ENCODE measurements at regions not wholly inside any gene's neighbourhood (a gene's known extent, or its start where the extent isn't known, plus 50 kb on each side); places are given as distances from the start of the nearest gene placed in this dataset.
"Not testable (repeated sequence)": the region's sequence is repeated elsewhere in the genome, so short reads cannot be mapped to it uniquely, and the experiment has no call there.

GRCh38 chr2:236632295-236633218 lies 62.9 kb downstream of the ACKR3 start:
- in situ Hi-C loops (cut with HindIII; ENCODE audit: low sequenced_read_pairs), result no loop called here
- no peak for DNase-seq (ENCODE audit: low spot score)

- in situ Hi-C loops (cut with HindIII; ENCODE audit: low sequenced_read_pairs), result no loop called here
- no peak for DNase-seq (ENCODE audit: low spot score)
These were observed 63.6 kb downstream of the ACKR3 start for GRCh38 chr2:236633219-236633570.

DNA sequence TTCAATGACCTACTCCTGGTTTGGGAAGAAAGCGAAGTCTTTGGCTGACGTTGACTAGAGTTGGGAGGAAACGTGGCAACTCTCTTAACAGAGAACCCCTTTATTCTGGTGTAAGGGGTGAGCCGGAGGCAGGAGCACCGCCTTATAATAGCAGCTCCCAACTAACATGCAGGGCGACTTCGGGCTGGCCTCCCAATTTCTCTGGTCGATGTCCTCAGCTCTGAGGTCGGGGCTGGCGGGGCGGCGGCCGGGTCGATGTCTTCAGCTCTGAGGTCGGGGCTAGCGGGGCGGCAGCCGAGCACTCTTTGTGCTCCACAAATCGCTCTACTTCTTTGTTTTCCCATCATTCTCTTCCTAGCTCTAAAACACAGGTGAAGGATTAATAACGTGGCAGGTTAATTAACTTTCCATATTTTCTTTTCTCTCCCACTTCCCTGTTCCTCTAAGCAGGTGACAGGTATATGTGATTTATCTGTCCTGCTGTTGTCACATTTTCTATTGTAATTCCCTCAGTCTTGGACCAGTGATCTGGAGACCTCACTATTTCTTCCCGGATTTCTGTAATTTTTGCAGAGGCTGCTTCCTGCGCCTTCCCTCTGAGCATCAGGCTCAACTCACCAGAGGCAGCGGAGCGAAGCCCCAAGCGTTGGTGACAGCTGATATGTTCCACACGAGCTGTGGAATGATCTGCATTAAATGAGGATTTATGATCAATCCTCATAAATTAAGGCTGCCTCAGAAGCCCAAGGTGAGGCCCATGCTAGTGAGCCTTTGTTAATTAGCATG lies 64.3 kb downstream of the ACKR3 start:
- in situ Hi-C loops (cut with HindIII; ENCODE audit: low sequenced_read_pairs), result no loop called here
- no peak for DNase-seq (ENCODE audit: low spot score)

- in situ Hi-C loops (cut with HindIII; ENCODE audit: low sequenced_read_pairs), result no loop called here
- no peak for DNase-seq (ENCODE audit: low spot score)
These were observed 66.6 kb downstream of the ACKR3 start for GRCh38 chr2:236636261-236636660.

DNA sequence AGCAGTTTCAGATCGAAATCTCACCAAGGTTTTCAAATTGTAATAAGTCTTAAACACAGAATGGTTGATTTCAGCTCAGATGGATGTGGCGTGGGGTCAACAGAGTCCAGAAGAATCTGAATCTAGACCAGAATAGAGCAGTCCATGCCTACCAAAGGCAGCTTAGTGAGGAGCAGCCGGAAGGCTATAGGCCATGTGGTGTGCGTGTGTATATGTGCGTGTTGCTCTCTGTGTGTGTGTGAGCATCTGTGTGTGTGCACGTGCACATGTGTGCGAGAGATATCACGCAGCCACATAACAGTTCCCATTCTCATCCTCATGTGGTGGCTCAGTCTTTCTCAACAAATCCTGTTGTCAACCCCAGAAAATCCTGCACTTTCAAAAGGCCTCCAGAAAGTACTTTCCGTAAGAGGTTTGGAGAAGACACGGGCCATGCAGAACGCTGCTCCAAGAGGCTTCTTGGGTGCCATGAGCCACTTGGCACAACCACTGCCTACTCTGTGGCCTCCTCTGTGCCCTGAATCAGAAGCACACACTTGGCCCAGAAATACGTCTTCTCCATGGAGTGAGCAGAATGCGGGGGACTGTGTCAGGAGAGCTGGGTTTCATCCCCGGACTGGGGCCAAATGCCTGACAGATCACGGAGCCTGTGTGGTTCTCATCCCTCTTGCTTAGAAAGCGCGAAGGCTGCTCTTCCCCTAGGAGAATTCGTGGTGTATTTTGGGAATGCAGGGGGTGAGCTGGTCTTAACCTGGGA lies 67.3 kb downstream of the ACKR3 start:
- in situ Hi-C loops (cut with HindIII; ENCODE audit: low sequenced_read_pairs), result no loop called here

GRCh38 chr2:236637686-236638569 lies 68.3 kb downstream of the ACKR3 start:
- in situ Hi-C loops (cut with HindIII; ENCODE audit: low sequenced_read_pairs), result no loop called here
- DNase-seq (ENCODE audit: low spot score), result no peak

More for the DNA sequence above, 67.3 kb downstream of the ACKR3 start:
- no peak for DNase-seq (ENCODE audit: low spot score)

- in situ Hi-C loops (cut with HindIII; ENCODE audit: low sequenced_read_pairs), result no loop called here
These were observed 69.1 kb downstream of the ACKR3 start for GRCh38 chr2:236638707-236639106.

DNA sequence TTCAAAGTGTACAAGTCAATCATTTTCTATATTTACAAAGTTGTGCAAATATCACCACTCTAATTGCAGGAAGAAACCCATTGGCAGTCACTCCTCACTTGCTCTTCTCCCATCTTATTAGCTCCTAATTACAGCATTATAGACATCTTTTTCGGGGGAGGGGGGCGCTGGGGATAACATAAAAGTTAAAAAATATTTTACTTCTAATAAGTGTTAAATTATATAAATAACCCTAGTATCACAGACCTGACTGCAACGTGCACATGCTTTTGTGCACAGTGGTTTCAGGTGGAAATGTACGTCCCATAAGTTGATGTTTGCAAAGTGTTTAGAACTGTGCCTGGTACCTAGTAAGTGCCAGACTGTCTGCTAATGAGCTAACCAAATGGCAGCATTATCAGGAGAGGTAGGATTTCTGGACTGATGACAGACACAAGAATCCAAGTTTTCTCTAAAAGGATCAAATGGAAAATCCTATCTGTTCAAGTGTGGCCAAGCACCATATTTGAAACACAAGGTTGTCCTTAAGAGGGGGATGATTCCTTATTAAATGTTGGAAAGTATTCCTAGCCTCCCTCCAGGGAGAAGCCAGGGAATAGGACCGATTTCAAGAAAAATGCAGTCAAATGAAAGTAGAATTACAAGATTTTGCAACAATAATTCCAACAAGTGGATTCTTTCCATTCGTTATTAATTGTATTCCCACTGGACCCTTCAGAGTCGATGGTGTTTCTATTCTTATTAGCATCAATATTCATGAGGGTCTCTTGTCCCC lies 70.0 kb downstream of the ACKR3 start:
- no peak for DNase-seq (ENCODE audit: low spot score)
- in situ Hi-C loops (cut with HindIII; ENCODE audit: low sequenced_read_pairs), result no loop called here

More at GRCh38 chr2:236638707-236639106, 69.1 kb downstream of the ACKR3 start:
- no peak for DNase-seq (ENCODE audit: low spot score)

GRCh38 chr2:236641051-236641726 lies 71.6 kb downstream of the ACKR3 start:
- no peak for DNase-seq (ENCODE audit: low spot score)
- in situ Hi-C loops (cut with HindIII; ENCODE audit: low sequenced_read_pairs), result no loop called here

DNA sequence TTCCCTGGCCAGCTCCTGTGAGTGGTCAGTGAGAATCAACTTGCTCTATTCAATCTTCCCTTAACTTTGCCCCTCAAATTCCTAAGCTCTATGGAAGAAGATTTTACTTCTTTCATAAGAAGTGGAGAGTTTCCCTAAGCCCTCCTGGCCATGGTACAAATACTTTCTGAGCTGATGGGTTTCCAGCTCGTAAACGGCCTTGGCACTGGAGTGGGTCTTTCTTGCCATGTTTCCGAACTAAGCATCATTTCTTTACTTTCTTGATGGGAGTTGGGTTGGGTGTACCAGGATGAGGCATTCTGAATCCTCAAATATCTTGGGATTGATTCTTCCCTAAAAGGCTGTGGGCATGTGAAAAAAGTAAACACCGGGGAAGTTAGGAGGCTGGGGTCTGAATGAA lies 72.5 kb downstream of the ACKR3 start:
- in situ Hi-C loops (cut with HindIII; ENCODE audit: low sequenced_read_pairs), result no loop called here
- no peak for DNase-seq (ENCODE audit: low spot score)

DNA sequence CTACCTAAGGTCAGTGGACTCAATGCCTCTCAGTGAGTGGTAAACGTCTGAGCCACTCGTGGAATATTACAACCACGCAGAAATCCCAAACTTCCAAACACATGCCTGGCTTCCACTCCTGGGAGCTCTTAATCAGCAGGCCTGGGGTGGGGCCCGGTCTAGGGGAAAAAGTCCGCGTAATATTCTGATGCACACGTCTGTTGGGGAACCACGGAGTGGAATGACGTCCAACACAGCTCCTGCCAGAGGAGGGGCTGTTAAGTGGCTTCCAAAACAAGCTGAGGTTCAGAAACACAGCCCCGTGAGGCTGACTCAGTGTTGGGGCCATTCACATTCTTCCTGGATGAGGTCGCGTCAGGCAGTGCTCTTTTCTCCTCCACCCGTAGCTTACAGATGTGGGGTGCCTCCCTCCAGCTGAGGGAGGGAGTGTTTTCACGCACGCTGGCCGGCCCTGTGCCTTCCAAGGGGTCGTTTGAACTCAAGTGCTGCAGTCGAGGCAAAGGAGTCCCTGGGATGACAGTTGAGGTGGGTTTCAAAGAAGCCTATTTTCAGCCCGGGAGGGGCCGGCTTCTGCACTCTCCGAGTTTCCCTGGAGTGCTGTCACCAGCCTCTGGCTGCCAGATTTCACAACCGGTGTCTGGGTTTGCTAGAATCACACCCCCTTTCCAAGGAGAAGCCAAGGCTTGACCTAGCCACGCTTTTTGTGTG lies 73.1 kb downstream of the ACKR3 start:
- no peak for DNase-seq (ENCODE audit: low spot score)
- in situ Hi-C loops (cut with HindIII; ENCODE audit: low sequenced_read_pairs), result no loop called here

DNA sequence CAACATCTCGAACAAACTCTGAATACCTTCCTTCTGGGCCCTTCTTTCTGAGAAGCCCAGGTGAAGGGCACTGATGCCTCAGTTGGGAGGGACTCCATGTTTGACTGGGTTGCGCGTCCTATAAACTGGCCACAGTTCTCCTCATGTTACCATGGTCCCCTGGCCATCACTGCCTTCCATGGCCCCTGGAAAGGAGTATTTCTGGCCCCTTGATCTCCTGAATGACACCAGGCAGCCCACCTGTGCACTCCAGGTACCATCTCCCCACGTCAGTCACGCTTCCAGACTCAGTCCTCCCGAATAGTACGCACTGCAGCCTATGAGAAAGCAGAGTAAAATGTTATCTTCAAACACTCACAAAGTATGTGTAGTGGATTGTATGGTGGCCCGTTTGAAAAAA lies 73.9 kb downstream of the ACKR3 start:
- DNase-seq (ENCODE audit: low spot score), result no peak
- in situ Hi-C loops (cut with HindIII; ENCODE audit: low sequenced_read_pairs), result no loop called here

- DNase-seq (ENCODE audit: low spot score), result no peak
- in situ Hi-C loops (cut with HindIII; ENCODE audit: low sequenced_read_pairs), result no loop called here
These were observed 74.4 kb downstream of the ACKR3 start for GRCh38 chr2:236644067-236644466.

DNA sequence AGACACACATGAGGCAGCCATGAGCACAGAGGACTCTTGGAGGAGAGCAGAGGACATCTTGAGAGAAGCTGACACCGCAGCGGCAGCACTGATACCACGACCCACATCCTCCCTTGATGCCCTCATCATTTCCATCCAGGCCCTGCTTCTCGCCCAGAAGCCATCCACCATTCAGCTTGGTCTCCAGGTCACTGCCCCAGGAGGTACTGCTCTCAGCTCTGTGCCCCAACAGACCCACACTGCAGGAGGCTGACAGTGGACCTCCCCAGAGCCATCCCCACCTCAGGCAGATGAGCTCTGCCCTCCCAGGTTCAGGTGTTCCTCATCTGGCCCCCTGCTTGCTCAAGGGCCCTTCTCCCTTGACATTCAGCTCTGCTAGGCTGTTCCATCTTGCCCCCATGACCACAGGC lies 74.9 kb downstream of the ACKR3 start:
- in situ Hi-C loops (cut with HindIII; ENCODE audit: low sequenced_read_pairs), result no loop called here
- no peak for DNase-seq (ENCODE audit: low spot score)

GRCh38 chr2:236645141-236645540 lies 75.5 kb downstream of the ACKR3 start:
- in situ Hi-C loops (cut with HindIII; ENCODE audit: low sequenced_read_pairs), result not testable (repeated sequence)

DNA sequence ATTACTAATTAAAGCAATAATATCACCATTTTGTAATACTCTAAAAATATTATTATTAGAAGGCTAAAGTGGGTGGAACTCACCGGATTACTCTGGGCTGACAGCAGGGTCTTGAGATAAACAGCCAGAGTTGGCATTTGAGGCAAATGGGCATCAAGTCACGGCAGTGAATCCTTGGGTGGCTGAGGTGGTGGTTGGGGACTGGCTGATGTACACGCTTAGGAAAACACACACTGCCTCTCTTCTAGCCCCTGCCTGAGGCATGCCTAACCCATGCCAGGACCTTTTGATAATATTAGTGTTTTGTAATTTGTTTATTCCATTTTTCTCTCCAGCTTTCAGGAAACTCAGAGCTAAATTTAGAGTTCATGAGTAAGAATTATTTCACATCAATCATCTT lies 76.8 kb downstream of the ACKR3 start:
- no peak for DNase-seq (ENCODE audit: low spot score)
- in situ Hi-C loops (cut with HindIII; ENCODE audit: low sequenced_read_pairs), result no loop called here

More at GRCh38 chr2:236645141-236645540, 75.5 kb downstream of the ACKR3 start:
- DNase-seq (ENCODE audit: low spot score), result not testable (repeated sequence)

GRCh38 chr2:236646871-236647270 lies 77.2 kb downstream of the ACKR3 start:
- in situ Hi-C loops (cut with HindIII; ENCODE audit: low sequenced_read_pairs), result no loop called here
- DNase-seq (ENCODE audit: low spot score), result no peak

All from G401 (cell line).